Large intestine (tissue), 3 donors: ENCODE measurements at regions not wholly inside any gene's neighbourhood (a gene's known extent, or its start where the extent isn't known, plus 50 kb on each side); places are given as distances from the start of the nearest gene placed in this dataset.
"Not testable (repeated sequence)": the region's sequence is repeated elsewhere in the genome, so short reads cannot be mapped to it uniquely, and the experiment has no call there.

Experiments used
- DNase-seq, 2 donors: peaks; one replicate each; pipeline versions ENCODE4 v3.0.0 to v3.0.0-alpha.2; 2013
- H3K27ac ChIP-seq: one replicate; pipeline ENCODE4 v1.5.1; 2013; ENCODE audit warnings: low read length
- H3K27me3 ChIP-seq: 2 replicates; pipeline ENCODE4 v1.6.1; 2013; ENCODE audit warnings: low read length; ENCODE audit not compliant: control insufficient read depth, insufficient read depth
- H3K36me3 ChIP-seq: 2 replicates; pipeline ENCODE4 v1.6.1; 2013; ENCODE audit warnings: low read length; ENCODE audit not compliant: control insufficient read depth, insufficient read depth
- H3K4me1 ChIP-seq: one replicate; pipeline ENCODE4 v1.6.1; 2013; ENCODE audit warnings: low read length; ENCODE audit not compliant: control insufficient read depth, insufficient read depth
- H3K4me3 ChIP-seq: one replicate; pipeline ENCODE4 v1.5.1; 2013; ENCODE audit warnings: low read length
- H3K9me3 ChIP-seq: one replicate; pipeline ENCODE4 v1.6.1; 2013; ENCODE audit warnings: mild to moderate bottlenecking, low read depth, low read length, moderate library complexity; ENCODE audit not compliant: control insufficient read depth
- WGBS: methylation state at CpG from one replicate; pipeline ENCODE4 v1.1.5; 2013; ENCODE audit warnings: low lambda C conversion rate; ENCODE audit not compliant: insufficient coverage; 5-methylcytosine and 5-hydroxymethylcytosine counted together

DNA sequence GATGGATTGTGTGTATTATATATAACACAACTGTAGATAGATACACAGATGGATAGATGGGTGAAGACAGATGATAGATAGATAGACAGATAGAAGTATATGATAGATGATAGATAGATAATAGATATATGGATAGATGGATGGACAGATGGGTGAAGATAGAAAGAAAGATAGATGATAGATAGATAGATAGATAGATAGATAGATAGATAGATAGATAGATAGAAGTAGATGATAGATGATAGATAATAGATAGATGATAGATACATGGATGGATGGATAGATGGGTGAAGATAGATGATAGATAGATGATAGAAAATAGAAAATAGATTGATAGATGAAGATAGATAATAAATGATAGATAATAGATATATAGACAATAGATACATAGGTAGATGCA, 83.3 kb downstream of the FOXF2 start:
- no peaks in the 10 kb centered on the region for H3K4me1 ChIP-seq
- DNase-seq, result no peak
- peaks cover 3% of the 10 kb centered on the region for H3K27me3 ChIP-seq
- H3K27ac ChIP-seq, result no peak overlapping the region
- no peaks in the 10 kb centered on the region for H3K9me3 ChIP-seq
- H3K36me3 ChIP-seq, result no peaks in the 10 kb centered on the region
- no peak overlapping the region for H3K4me3 ChIP-seq

- H3K9me3 ChIP-seq, result no peaks in the 10 kb centered on the region
- no CpG with 5 or more reads among the region's 8 CpGs for WGBS
- H3K4me3 ChIP-seq, result no peak overlapping the region
- DNase-seq, result no peak
- no peak overlapping the region for H3K27ac ChIP-seq
- H3K27me3 ChIP-seq, result peaks cover 3% of the 10 kb centered on the region
- H3K36me3 ChIP-seq, result no peaks in the 10 kb centered on the region
- H3K4me1 ChIP-seq, result no peaks in the 10 kb centered on the region
These were observed 83.8 kb downstream of the FOXF2 start for GRCh38 chr6:1473166-1473565.

GRCh38 chr6:1473598-1473997, 84.2 kb downstream of the FOXF2 start:
- H3K4me3 ChIP-seq, result no peak overlapping the region
- no peaks in the 10 kb centered on the region for H3K9me3 ChIP-seq
- H3K27ac ChIP-seq, result no peak overlapping the region
- no CpG with 5 or more reads among the region's 1 CpG for WGBS
- H3K36me3 ChIP-seq, result no peaks in the 10 kb centered on the region
- no peaks in the 10 kb centered on the region for H3K4me1 ChIP-seq
- no peak for DNase-seq
- peaks cover 3% of the 10 kb centered on the region for H3K27me3 ChIP-seq

GRCh38 chr6:1474205-1474604, 84.8 kb downstream of the FOXF2 start:
- Histone ChIP-seq H3K4me3 (no peak overlapping the region), H3K9me3 (no peaks in the 10 kb centered on the region), H3K4me1 (no peaks in the 10 kb centered on the region), H3K27ac (no peak overlapping the region), H3K27me3 (peaks cover 3% of the 10 kb centered on the region), H3K36me3 (no peaks in the 10 kb centered on the region)
- DNase-seq, result no peak
- 100% methylated on average over 1 of the region's 4 CpGs for WGBS

GRCh38 chr6:1475174-1475573, 85.8 kb downstream of the FOXF2 start:
- no CpG with 5 or more reads among the region's 1 CpG for WGBS
- no peak for DNase-seq
- no peaks in the 10 kb centered on the region for H3K9me3 ChIP-seq
- no peaks in the 10 kb centered on the region for H3K4me1 ChIP-seq
- no peak overlapping the region for H3K27ac ChIP-seq
- no peak overlapping the region for H3K4me3 ChIP-seq
- peaks cover 3% of the 10 kb centered on the region for H3K27me3 ChIP-seq
- H3K36me3 ChIP-seq, result no peaks in the 10 kb centered on the region

DNA sequence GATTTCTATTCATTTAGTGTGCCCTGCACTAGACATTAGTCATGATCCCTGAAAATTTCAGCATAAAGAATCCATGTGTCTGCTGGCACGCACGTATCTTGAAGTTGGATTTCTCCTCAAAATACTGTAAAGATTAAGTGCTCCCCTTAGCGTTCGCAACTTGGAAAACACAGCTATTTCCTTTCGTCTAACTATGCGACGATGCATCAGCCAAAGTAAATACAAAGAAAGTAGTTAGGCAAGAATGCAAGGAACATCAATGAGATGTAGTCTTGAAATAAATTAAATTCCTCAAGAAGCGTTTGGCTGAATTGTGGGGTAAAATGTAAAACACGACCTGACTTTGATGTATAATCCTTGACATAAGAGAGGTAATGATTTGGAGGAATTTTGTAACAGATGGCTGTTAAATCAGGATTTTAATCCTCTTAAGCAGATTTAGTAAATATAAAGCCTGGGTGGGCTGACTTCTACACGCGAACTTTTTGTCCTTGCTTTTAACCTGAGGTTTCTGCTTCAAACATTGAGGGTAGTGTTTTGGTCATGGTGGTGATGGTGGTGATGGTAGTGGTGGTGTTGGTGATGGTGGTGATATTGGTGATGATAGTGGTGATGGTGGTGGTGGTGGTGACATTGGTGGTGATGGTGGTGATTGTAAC, 88.2 kb downstream of the FOXF2 start:
- Histone ChIP-seq H3K4me3 (no peak overlapping the region), H3K4me1 (no peaks in the 10 kb centered on the region), H3K9me3 (no peaks in the 10 kb centered on the region), H3K27ac (no peak overlapping the region), H3K36me3 (no peaks in the 10 kb centered on the region), H3K27me3 (peaks cover 3% of the 10 kb centered on the region)
- no peak for DNase-seq
- WGBS, result 72% methylated on average over 4 of the region's 11 CpGs

GRCh38 chr6:1478163-1478826, 88.9 kb downstream of the FOXF2 start:
- H3K4me1 ChIP-seq, H3K36me3 ChIP-seq, H3K27me3 ChIP-seq, H3K4me3 ChIP-seq, H3K27ac ChIP-seq, DNase-seq, H3K9me3 ChIP-seq: not testable (repeated sequence)
- 80% methylated on average over 1 of the region's 4 CpGs for WGBS

DNA sequence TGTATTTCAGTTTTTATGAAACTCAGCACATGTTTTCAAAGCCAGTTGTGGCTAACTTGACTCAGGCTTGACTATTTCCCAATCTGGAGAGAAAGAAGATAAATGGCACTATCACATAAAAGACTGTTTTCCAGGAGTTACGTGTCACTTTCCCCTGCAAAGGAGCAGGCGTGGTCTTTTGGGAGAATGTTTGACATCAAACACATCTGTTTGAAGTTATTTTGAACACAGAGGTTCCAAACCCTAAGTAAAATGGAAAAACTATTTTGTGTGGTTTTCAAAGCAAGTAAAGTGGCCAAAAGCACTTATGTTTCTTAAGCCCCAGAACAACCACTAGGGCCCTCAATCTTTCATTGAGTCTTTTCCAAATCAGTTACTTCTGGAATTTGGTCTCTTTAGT, 89.7 kb downstream of the FOXF2 start:
- no peaks in the 10 kb centered on the region for H3K27me3 ChIP-seq
- H3K4me3 ChIP-seq, result no peak overlapping the region
- no peaks in the 10 kb centered on the region for H3K4me1 ChIP-seq
- no peak overlapping the region for H3K27ac ChIP-seq
- no peaks in the 10 kb centered on the region for H3K9me3 ChIP-seq
- no CpG with 5 or more reads among the region's 2 CpGs for WGBS
- DNase-seq, result no peak
- no peaks in the 10 kb centered on the region for H3K36me3 ChIP-seq

DNA sequence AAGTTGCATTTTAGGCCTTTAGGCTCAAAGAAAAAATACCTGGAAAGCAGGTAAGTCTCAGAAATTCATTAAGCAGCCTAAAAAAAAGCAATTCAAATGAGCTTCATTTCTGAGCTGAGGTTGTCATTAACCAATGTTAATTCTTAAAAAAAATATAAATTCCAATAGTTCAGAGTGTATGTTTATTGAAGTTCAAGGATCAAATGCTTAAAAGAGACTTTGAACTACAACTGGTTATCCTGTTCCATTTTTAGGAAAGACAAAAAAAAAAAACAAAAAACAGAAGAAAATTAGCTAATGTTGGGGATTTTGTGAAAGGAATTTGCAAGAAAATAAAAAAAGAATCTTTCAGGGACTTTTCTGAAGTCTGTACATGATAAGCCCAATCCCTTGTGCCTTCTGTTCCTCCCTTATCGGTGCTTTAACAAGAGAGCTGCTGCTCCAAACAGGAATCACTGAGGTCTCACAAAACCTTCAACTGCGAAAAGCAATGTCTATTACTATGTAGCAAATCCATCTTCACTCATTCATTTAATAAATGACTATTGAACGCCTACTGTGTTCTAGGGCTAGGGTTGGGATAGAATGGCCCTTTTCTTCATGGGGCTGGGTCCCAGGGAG, 90.3 kb downstream of the FOXF2 start:
- no peak overlapping the region for H3K27ac ChIP-seq
- DNase-seq, result no peak
- no peaks in the 10 kb centered on the region for H3K36me3 ChIP-seq
- no peaks in the 10 kb centered on the region for H3K4me1 ChIP-seq
- no CpG with 5 or more reads among the region's 3 CpGs for WGBS
- H3K27me3 ChIP-seq, result no peaks in the 10 kb centered on the region
- no peak overlapping the region for H3K4me3 ChIP-seq
- no peaks in the 10 kb centered on the region for H3K9me3 ChIP-seq

- no peak for DNase-seq
- Histone ChIP-seq H3K27me3 (no peaks in the 10 kb centered on the region), H3K36me3 (no peaks in the 10 kb centered on the region), H3K4me1 (no peaks in the 10 kb centered on the region), H3K9me3 (no peaks in the 10 kb centered on the region), H3K4me3 (no peak overlapping the region), H3K27ac (no peak overlapping the region)
- 80% methylated on average over 1 of the region's 1 CpG for WGBS
These were observed 91.9 kb downstream of the FOXF2 start for GRCh38 chr6:1481286-1481685.
